ENCODE measurements at regions not wholly inside any gene's neighbourhood (a gene's known extent, or its start where the extent isn't known, plus 50 kb on each side); places are given as distances from the start of the nearest gene placed in this dataset.

DNA sequence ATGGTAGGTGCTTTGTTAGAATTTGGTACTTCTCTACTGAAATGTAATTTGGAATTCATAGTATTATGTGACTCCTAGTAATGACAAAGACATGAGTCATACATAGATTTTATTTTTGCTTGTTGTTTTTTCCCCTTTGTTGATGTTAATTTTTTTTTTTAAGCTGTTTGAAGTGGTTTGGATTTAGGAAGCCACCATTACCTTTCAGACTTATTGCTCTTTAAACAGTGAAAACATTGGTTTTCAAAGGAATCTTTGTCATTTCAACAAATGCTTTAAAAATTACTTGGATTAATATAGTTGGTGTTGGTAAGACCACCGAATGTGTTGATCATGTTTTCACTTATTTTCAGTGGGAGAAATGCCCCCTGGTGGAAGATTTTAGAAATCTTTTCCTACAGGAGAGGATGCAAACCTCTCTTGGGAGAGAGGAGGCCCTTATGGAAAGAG is 170.1 kb upstream of the PITX1 start:
- no peak for DNase-seq (ENCODE audit: low read depth in 2 of 2)

DNA sequence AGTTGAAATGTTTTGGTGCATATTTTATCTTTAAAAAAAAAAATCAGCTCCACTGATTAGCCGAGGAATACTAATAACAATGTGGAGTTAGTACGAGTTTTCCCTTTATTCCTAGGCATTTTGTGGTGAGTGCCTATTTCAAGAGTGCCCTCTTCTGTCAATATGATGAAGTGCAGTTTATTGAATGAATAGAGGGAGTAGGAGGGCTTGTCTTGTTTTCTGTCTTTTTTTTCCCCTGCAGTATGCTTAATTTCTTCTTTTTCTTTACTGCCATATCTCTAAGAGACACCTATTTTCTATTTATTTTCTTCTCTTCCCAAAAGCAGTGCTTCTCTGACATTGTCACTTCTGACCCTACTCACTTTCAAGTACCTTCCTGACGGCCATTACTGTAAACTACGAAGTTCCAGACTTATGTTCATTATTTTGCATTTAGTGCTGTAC is 169.6 kb upstream of the PITX1 start:
- no peak for DNase-seq (ENCODE audit: low read depth in 2 of 2)

DNA sequence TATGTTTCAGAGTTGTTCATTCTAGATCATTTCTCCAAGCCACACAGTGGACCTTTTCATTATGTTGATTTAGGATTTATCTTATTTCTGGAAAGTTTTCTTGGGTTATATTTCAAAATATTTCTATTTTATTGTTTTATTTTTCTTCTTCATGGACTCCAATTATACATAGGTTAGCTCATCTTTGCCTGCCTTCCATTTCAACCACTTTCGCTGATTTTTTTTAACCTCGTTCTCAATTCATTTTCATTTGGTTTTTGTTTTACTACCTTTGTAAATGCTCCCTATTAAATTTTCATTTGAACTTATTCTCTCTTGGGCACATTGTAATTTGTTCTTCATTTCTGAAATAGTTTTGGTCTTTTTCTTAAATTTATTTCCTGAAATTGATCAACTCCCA is 169.0 kb upstream of the PITX1 start:
- no peak for DNase-seq (ENCODE audit: low read depth in 2 of 2)

DNA sequence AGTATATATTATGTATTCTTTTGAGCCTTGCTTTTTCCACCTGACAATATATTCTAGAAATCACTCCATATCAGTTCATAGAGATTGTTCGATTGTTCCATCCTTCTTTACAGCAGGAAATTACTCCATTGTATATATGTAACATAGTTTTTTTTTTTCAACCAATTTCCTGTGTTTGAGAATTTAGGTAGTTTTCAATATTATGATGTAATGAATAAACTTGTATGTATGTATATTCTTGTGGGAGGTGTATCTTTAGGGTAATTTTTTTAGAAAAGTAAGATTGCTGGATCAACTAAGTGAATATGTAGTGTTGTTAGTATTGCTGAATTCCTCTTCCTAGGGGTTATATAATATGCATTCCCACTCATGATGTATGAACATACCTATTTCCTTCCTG is 165.9 kb upstream of the PITX1 start:
- DNase-seq (ENCODE audit: low read depth in 2 of 2) = no peak

DNA sequence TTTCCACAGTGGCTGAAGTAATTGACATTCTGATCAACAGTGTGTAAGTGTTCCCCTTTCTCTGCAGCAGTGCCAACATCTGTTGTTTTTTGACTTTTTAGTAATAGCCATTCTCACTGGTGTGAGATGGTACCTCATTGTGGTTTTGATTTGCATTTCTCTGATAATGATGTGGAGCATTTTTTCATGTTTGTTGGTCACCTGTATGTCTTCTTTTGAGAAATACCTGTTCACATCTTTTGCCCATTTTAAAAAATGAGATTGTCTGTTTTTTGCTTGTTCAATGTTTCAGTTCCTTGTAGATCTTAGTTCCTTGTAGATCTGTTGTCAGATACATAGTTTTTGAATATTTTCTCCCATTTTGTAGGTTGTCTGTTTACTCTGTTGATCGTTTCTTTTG is 162.5 kb upstream of the PITX1 start:
- DNase-seq (ENCODE audit: low read depth in 2 of 2) = no peak

DNA sequence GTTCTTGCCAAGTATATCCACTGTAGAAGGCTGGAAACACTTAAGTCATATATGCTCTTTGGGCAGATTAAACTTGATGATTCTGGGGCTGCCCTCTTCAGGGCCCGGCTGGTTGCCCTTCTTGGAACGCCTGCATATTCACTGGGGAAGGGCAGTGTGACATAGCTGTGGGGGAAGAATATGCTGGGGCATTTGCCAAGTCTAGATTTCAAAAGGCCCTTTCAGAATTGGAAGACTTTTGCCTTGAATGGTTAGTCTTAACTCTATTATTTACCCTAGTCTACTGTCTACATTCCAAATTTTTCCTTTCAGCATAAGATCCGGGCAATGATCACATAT is 161.2 kb upstream of the PITX1 start:
- DNase-seq (ENCODE audit: low read depth in 2 of 2) = no peak

DNA sequence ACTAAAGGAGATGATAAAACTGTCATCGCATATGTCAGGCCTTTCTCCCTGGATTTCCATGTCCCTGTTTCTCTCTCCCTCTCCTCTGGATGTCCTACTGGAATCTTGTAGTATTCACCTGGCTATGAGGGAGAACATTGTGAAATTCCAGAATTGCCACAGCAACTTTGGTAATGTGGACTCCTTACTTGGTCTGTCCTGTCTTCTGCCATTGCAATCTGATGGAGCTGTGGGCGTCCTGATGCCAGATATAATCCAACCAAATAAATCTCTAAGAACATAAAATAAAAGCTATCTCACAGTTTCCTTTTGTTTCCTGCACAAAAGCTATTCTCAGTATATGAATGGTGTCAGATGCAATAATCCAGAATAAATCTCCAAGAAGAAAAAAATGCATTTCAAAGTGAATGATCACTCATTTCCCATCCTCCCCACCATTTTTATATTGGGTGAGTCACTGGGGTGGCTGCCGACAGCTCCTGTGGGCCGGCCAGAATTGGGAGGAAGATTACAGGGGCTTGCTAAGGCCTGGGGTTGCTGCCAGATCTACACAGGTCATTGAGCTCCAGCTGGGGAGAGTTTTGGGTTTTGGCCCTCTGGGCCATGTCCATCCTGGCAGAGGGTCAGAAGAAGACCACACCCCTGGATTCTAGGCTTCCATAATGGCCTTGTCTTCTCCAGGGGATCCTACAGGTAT is 160.7 kb upstream of the PITX1 start:
- DNase-seq (ENCODE audit: low read depth in 2 of 2) = peak in 1 of 2 experiments; percentile 37

DNA sequence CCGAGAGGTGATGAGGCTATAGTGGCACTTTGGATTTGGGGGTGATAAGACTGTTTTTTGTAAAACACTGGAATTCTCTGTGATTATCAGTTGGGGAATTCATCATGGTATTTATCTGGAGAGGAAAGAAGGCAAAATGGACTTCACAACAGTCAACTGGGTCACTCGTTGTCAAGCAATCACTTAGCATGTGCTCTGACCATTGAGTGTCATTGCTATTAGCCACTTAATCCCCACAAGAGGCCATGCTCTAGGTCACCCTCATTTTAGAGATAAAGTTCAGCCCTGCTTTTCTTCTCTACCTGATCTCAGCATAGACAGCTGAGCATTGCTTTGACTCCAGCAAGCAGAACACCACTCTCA is 160.1 kb upstream of the PITX1 start:
- DNase-seq (ENCODE audit: low read depth in 2 of 2) = no peak

GRCh38 chr5:135193213-135194125 is 159.4 kb upstream of the PITX1 start:
- peak in 1 of 2 experiments; percentile 35 for DNase-seq (ENCODE audit: low read depth in 2 of 2)

DNA sequence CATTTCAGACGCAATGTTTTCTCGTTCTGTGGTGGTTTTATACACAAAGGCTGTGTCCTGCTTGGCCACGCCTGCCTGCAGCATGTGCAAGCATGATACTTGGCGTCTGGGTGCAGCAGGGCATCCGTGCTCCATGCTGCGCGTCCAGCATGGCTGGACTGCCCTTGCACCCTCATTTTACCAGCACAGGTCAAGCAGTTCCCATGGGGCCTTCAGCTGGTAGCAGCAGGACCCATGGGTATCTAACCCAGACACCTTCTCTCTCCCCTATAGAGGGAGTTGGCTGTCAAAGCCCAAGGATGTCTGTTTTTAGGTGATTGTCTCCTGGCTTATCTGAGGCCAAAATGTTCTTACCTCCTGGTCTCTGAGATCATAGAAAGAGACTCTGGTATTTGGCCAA is 158.3 kb upstream of the PITX1 start:
- DNase-seq (ENCODE audit: low read depth in 2 of 2) = no peak

GRCh38 chr5:135191084-135191826 is 157.2 kb upstream of the PITX1 start:
- DNase-seq (ENCODE audit: low read depth in 2 of 2) = peak in 1 of 2 experiments; percentile 54

- DNase-seq (ENCODE audit: low read depth in 2 of 2) = no peak
Measured at GRCh38 chr5:135190416-135191083, 156.5 kb upstream of the PITX1 start.

DNA sequence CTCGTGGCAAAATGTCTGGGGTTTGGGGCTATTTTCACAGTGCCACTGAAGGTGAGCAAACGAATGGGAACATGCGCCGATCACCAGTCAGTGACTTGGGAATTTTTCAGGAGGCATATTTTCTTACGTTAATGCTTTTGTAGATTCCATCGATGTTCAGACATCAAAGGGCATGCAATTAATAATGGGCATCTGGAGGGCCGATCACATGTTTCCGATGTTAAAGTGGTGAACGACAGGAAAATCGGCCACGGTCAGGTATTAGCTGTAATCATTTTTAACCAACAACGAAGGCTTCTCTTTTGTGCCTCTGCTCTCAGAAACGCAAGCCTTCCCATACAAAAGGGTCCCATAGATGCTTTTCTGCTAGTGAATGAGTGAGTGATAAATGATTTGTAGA is 155.0 kb upstream of the PITX1 start:
- DNase-seq (ENCODE audit: low read depth in 2 of 2) = no peak

DNA sequence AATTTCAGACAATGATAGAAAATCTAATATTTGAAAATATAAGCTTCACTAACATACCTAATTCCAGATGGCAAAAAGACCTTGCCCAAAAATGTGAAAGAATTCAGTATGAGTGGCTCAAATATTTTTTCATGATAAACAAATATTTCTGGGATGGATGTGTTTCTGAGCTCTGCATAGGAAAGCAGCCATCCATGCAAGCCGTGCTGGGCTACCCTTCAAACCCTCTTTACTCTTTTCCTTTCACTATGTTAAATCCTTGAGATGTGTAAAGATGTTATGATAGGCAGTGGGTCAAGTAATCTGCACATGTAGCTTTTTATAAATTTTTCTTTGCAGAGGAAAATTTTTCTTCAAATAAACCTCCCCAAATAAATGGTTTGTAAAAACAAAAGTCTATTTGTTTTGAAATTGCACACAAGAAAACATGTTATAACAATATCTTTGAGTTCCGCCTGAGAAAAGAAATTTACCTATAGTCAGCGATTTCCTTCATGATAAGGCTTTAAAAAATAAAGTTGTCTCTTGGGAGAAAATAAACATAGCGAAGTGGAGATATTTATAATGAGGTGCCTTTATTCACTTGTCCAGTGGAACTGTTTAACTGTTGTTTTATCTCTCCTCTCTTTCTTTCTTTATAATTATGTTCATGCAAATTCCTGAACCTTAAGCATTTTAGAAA is 154.3 kb upstream of the PITX1 start:
- no peak for DNase-seq (ENCODE audit: low read depth in 2 of 2)

DNA sequence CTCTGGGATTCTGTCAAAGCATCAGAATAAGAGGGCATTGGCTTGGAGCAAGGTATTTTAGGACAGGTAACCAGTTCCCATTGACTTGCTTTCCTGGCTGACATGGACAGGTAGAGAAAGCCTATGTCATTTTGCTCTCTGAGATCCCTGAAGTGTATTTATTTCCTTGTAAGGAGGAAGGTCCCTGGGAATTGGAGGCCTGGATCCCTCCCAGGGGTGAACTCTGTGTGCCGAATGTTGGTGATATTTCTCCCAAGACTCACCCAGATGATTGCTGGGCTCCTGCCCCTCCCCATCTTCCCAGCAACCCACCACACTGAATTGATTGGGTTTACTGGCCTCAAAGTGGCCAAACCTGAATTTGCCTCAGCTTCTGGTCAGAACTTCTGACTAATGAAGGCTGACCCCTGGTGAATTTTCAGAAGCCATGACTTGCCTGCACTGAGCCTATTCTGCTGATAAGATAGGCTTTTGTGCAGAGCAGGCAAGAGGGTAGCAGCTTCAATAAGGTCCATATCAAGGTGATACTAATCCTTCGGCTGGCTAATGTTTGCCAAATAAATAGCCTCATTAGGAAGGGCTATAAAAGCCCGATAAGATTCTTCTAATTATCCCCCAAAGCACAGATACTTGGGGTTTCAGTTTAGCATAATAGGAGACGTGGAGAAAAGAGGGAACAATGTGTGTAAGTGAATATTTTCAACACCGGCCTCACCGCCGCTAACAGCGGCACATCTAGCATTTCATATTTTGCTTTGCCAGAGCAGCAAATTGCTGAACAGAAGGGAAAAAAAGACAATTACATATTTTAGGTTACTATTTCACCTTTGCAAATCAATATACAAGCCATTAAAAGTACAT is 152.9 kb upstream of the PITX1 start:
- DNase-seq (ENCODE audit: low read depth in 2 of 2) = no peak

DNA sequence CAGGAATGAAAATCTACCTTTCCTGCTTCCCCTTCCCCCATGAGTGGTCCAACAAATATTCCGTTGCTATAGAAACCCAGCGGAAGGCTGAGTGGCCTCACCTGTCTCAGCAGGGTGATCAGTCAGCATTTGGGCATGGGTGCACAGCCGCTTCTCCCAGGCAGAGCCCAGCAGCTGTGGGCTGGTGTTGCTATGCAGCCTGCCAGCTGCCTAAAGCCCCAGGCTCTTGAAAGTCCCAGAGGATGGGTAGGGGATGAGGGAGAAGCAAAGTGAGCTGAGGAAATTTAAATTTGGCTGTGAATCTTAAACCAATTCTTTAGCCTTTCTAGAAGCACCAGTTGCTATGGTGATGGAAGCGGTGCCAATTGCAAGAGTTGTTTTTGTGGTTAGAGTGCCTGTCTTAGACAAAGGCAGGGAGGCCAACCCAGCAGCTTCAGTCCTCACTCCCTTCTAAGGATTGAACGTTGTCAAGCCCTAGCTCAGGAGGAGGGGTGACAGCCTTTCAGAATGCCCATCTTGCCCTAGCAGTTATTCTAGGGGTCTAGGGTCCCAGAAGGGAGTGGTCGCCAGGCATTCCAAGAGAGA is 151.5 kb upstream of the PITX1 start:
- DNase-seq (ENCODE audit: low read depth in 2 of 2) = peak in 1 of 2 experiments; percentile 37

GRCh38 chr5:135184646-135185045 is 150.6 kb upstream of the PITX1 start:
- no peak for DNase-seq (ENCODE audit: low read depth in 2 of 2)

GRCh38 chr5:135183464-135183863 is 149.4 kb upstream of the PITX1 start:
- no peak for DNase-seq (ENCODE audit: low read depth in 2 of 2)

- no peak for DNase-seq (ENCODE audit: low read depth in 2 of 2)
Measured at GRCh38 chr5:135182675-135183074, 148.6 kb upstream of the PITX1 start.

- no peak for DNase-seq (ENCODE audit: low read depth in 2 of 2)
Measured at GRCh38 chr5:135181653-135182052, 147.6 kb upstream of the PITX1 start.
